22Rv1 (cell line): ENCODE measurements at regions not wholly inside any gene's neighbourhood (a gene's known extent, or its start where the extent isn't known, plus 50 kb on each side); places are given as distances from the start of the nearest gene placed in this dataset.

ENCODE experiments used
- CTCF ChIP-seq: fragments of 450-650 bp; IDR thresholded peaks from 2 replicates; pipeline ENCODE4 v1.5.1; 2017; ENCODE audit warnings: mild to moderate bottlenecking
- ZFX ChIP-seq: fragments of 450-650 bp; IDR thresholded peaks from 2 replicates; pipeline ENCODE4 v1.6.1; 2017; ENCODE audit warnings: antibody characterized with exemption, borderline replicate concordance

- TF ChIP-seq CTCF (no peak), ZFX (no peak)
Observed at GRCh38 chr10:90530521-90530920, 327.3 kb downstream of the HTR7 start.
